Islet of Langerhans (tissue), 1 donor: ENCODE measurements at regions not wholly inside any gene's neighbourhood (a gene's known extent, or its start where the extent isn't known, plus 50 kb on each side); places are given as distances from the start of the nearest gene placed in this dataset.

Experiments
- FAIRE-seq: peaks from one replicate; lab custom pipeline; 2011; peaks lifted over from hg19 to GRCh38; lab: Jason Lieb, UNC

GRCh38 chr3:944786-945185, 148.0 kb upstream of the CNTN6 start:
- no peak for FAIRE-seq

- FAIRE-seq, result no peak
These were observed 147.1 kb upstream of the CNTN6 start for GRCh38 chr3:945738-946137.

GRCh38 chr3:952906-953305, 139.9 kb upstream of the CNTN6 start:
- FAIRE-seq, result no peak

- FAIRE-seq, result no peak
These were observed 129.6 kb upstream of the CNTN6 start for GRCh38 chr3:963255-963654.

GRCh38 chr3:963755-964154, 129.1 kb upstream of the CNTN6 start:
- no peak for FAIRE-seq

- FAIRE-seq, result no peak
These were observed 127.0 kb upstream of the CNTN6 start for GRCh38 chr3:965826-966225.

GRCh38 chr3:966341-966740, 126.5 kb upstream of the CNTN6 start:
- no peak for FAIRE-seq

- FAIRE-seq, result no peak
These were observed 119.5 kb upstream of the CNTN6 start for GRCh38 chr3:973340-973739.

GRCh38 chr3:976006-976405, 116.8 kb upstream of the CNTN6 start:
- FAIRE-seq, result no peak

- no peak for FAIRE-seq
These were observed 111.7 kb upstream of the CNTN6 start for GRCh38 chr3:981156-981555.

- no peak for FAIRE-seq
These were observed 104.0 kb upstream of the CNTN6 start for GRCh38 chr3:988785-989184.

- no peak for FAIRE-seq
These were observed 100.0 kb upstream of the CNTN6 start for GRCh38 chr3:992871-993270.

- FAIRE-seq, result peak; percentile 61
These were observed 90.8 kb upstream of the CNTN6 start for GRCh38 chr3:1002010-1002409.

- FAIRE-seq, result no peak
These were observed 85.0 kb upstream of the CNTN6 start for GRCh38 chr3:1007866-1008265.

GRCh38 chr3:1010228-1010627, 82.6 kb upstream of the CNTN6 start:
- FAIRE-seq, result no peak

- FAIRE-seq, result no peak
These were observed 77.0 kb upstream of the CNTN6 start for GRCh38 chr3:1015826-1016225.

GRCh38 chr3:1017870-1018269, 75.0 kb upstream of the CNTN6 start:
- FAIRE-seq, result no peak

- no peak for FAIRE-seq
These were observed 73.7 kb upstream of the CNTN6 start for GRCh38 chr3:1019157-1019556.

GRCh38 chr3:1026395-1026794, 66.4 kb upstream of the CNTN6 start:
- FAIRE-seq, result no peak

- no peak for FAIRE-seq
These were observed 56.5 kb upstream of the CNTN6 start for GRCh38 chr3:1036207-1036826.

GRCh38 chr3:1037631-1038030, 55.2 kb upstream of the CNTN6 start:
- no peak for FAIRE-seq
